Hematopoietic multipotent progenitor cell treated with erythropoietin and hydrocortisone succinate and interleukin-3 and kit ligand, for 6 days (in vitro differentiated cells): ENCODE measurements at regions not wholly inside any gene's neighbourhood (a gene's known extent, or its start where the extent isn't known, plus 50 kb on each side); places are given as distances from the start of the nearest gene placed in this dataset.
A peak's percentile ranks its signal among the peaks of the same experiment; 100 is the strongest.
"Not testable (repeated sequence)": the region's sequence is repeated elsewhere in the genome, so short reads cannot be mapped to it uniquely, and the experiment has no call there.

ENCODE experiments used
- DNase-seq: peaks from one replicate; pipeline ENCODE4 v3.0.0-alpha.2; 2015

GRCh38 chr18:21928925-21929324, 188.3 kb downstream of the MIB1 start:
- DNase-seq, result no peak

- DNase-seq, result no peak
Observed at GRCh38 chr18:21930177-21930576, 189.6 kb downstream of the MIB1 start.

- no peak for DNase-seq
Observed at GRCh38 chr18:21933931-21934765, 193.6 kb downstream of the MIB1 start.

GRCh38 chr18:21934766-21935015, 194.1 kb downstream of the MIB1 start:
- no peak for DNase-seq

GRCh38 chr18:21943456-21943855, 202.9 kb downstream of the MIB1 start:
- peak; percentile 7 for DNase-seq

GRCh38 chr18:21949326-21950015, 208.9 kb downstream of the MIB1 start:
- no peak for DNase-seq

- peak; percentile 85 for DNase-seq
Observed at GRCh38 chr18:21955757-21956652, 213.4 kb upstream of the GATA6 start.

GRCh38 chr18:21958263-21958662, 211.1 kb upstream of the GATA6 start:
- DNase-seq, result no peak

GRCh38 chr18:21958707-21959450, 210.5 kb upstream of the GATA6 start:
- no peak for DNase-seq

GRCh38 chr18:21960189-21960588, 209.2 kb upstream of the GATA6 start:
- no peak for DNase-seq

GRCh38 chr18:21963336-21963735, 206.1 kb upstream of the GATA6 start:
- DNase-seq, result no peak

- no peak for DNase-seq
Observed at GRCh38 chr18:21968338-21968737, 201.1 kb upstream of the GATA6 start.

GRCh38 chr18:21972281-21972680, 197.1 kb upstream of the GATA6 start:
- no peak for DNase-seq

GRCh38 chr18:21975954-21976353, 193.4 kb upstream of the GATA6 start:
- DNase-seq, result not testable (repeated sequence)

- no peak for DNase-seq
Observed at GRCh38 chr18:21978546-21979170, 190.7 kb upstream of the GATA6 start.

- DNase-seq, result no peak
Observed at GRCh38 chr18:21979171-21979560, 190.2 kb upstream of the GATA6 start.

GRCh38 chr18:21979759-21980158, 189.6 kb upstream of the GATA6 start:
- DNase-seq, result no peak

GRCh38 chr18:21980744-21981143, 188.6 kb upstream of the GATA6 start:
- DNase-seq, result no peak

- not testable (repeated sequence) for DNase-seq
Observed at GRCh38 chr18:21981489-21981888, 187.9 kb upstream of the GATA6 start.

- DNase-seq, result no peak
Observed at GRCh38 chr18:21991081-21991534, 178.3 kb upstream of the GATA6 start.

GRCh38 chr18:21991886-21992285, 177.5 kb upstream of the GATA6 start:
- no peak for DNase-seq

GRCh38 chr18:21996351-21996826, 173.0 kb upstream of the GATA6 start:
- DNase-seq, result no peak
